IMR-90 (cell line): ENCODE measurements at regions not wholly inside any gene's neighbourhood (a gene's known extent, or its start where the extent isn't known, plus 50 kb on each side); places are given as distances from the start of the nearest gene placed in this dataset.

Experiments
- ATAC-seq: fragments of 200-7000 bp; cut with Tn5 transposase; 2 replicates; pipeline ENCODE4 v1.9.1; 2020; ENCODE audit warnings: low read depth, mild to moderate bottlenecking, moderate library complexity
- BruUV-seq: library from RNA; stranded (reverse); fragments of 400-500 nt; replicated peaks from 2 replicates; lab custom pipeline; 2021; lab: Mats Ljungman, UMichigan
- CTCF ChIA-PET: fragments of 300-600 bp; formaldehyde crosslinking; extraction: SDS; loops from one replicate; lab custom pipeline; 2021; ENCODE audit warnings: antibody characterized with exemption; lab: Yijun Ruan, JAX
- POLR2A ChIA-PET: fragments of 300-600 bp; sonication (Branson Sonifier 250); formaldehyde crosslinking; loops from one replicate; lab custom pipeline; 2022; ENCODE audit warnings: antibody characterized with exemption; ENCODE audit not compliant: unreplicated experiment; lab: Charles Lee
- DNase-seq: peaks from one replicate; pipeline ENCODE4 v3.0.0; 2013
- H2AFZ ChIP-seq: replicated peaks from 2 replicates; pipeline ENCODE3; 2013; ENCODE audit warnings: low read length, mild to moderate bottlenecking; ENCODE audit not compliant: poor library complexity
- H2AK5ac ChIP-seq: 2 replicates; pipeline ENCODE4 v1.6.1; 2013; ENCODE audit warnings: low read depth, low read length, inconsistent platforms
- H2AK9ac ChIP-seq: replicated peaks from 2 replicates; pipeline ENCODE3; 2013; ENCODE audit warnings: mild to moderate bottlenecking, low read depth, low read length, moderate library complexity; ENCODE audit not compliant: poor library complexity
- H2BK120ac ChIP-seq: 2 replicates; pipeline ENCODE4 v1.6.1; 2013; ENCODE audit warnings: low read depth, low read length, inconsistent platforms
- H2BK15ac ChIP-seq: 3 replicates; pipeline ENCODE4 v1.6.1; 2013; ENCODE audit warnings: low read depth, low read length, inconsistent platforms
- H2BK20ac ChIP-seq: 2 replicates; pipeline ENCODE4 v1.6.1; 2013; ENCODE audit warnings: low read depth, mild to moderate bottlenecking, inconsistent platforms, low read length, moderate library complexity
- H2BK5ac ChIP-seq: 2 replicates; pipeline ENCODE4 v1.6.1; 2013; ENCODE audit warnings: mild to moderate bottlenecking, low read depth, low read length, inconsistent platforms; ENCODE audit not compliant: poor library complexity, severe bottlenecking
- H3K14ac ChIP-seq: replicated peaks from 2 replicates; pipeline ENCODE4 v1.6.1; 2013; ENCODE audit warnings: low read depth, low read length, inconsistent platforms
- H3K18ac ChIP-seq: 2 replicates; pipeline ENCODE4 v1.6.1; 2013; ENCODE audit warnings: low read depth, low read length, control low read depth
- H3K23ac ChIP-seq: 2 replicates; pipeline ENCODE4 v1.6.1; 2013; ENCODE audit warnings: low read depth, low read length, inconsistent platforms
- H3K27ac ChIP-seq: 2 replicates; pipeline ENCODE4 v1.5.1; 2013; ENCODE audit warnings: mild to moderate bottlenecking, control low read depth, low read length; ENCODE audit not compliant: insufficient read depth
- H3K27me3 ChIP-seq: 2 replicates; pipeline ENCODE4 v1.6.1; 2013; ENCODE audit warnings: low read length; ENCODE audit not compliant: control insufficient read depth, insufficient read depth
- H3K36me3 ChIP-seq: 2 replicates; pipeline ENCODE4 v1.6.1; 2013; ENCODE audit warnings: low read length, mixed read lengths; ENCODE audit not compliant: control insufficient read depth, insufficient read depth
- H3K4ac ChIP-seq: 2 replicates; pipeline ENCODE4 v1.6.1; 2013; ENCODE audit warnings: low read depth, low read length, inconsistent platforms
- H3K4me1 ChIP-seq: 2 replicates; pipeline ENCODE4 v1.6.1; 2013; ENCODE audit warnings: low read length, mixed read lengths; ENCODE audit not compliant: control insufficient read depth, insufficient read depth
- H3K4me2 ChIP-seq: 2 replicates; pipeline ENCODE4 v1.6.1; 2013; ENCODE audit warnings: low read depth, mild to moderate bottlenecking, control low read depth, low read length, moderate library complexity
- H3K4me3 ChIP-seq: 2 replicates; pipeline ENCODE4 v1.5.1; 2013; ENCODE audit warnings: low read depth, mild to moderate bottlenecking, control low read depth, low read length, moderate library complexity; ENCODE audit not compliant: insufficient read depth
- H3K56ac ChIP-seq: 2 replicates; pipeline ENCODE4 v1.6.1; 2013; ENCODE audit warnings: low read length, inconsistent platforms; ENCODE audit not compliant: insufficient read depth; ENCODE audit errors: extremely low read depth
- H3K79me1 ChIP-seq, 2 experiments: 2 replicates each; pipeline ENCODE4 v1.6.1; 2013; ENCODE audit warnings: low read length in 2 of 2, inconsistent platforms in 1 of 2, low read depth in 1 of 2
- H3K9ac ChIP-seq: 2 replicates; pipeline ENCODE4 v1.6.1; 2013; ENCODE audit warnings: low read depth, low read length, control low read depth
- H3K9me1 ChIP-seq: 2 replicates; pipeline ENCODE4 v1.6.1; 2013; ENCODE audit warnings: low read length, inconsistent platforms; ENCODE audit not compliant: insufficient read depth
- H3K9me3 ChIP-seq: 2 replicates; pipeline ENCODE4 v1.6.1; 2013; ENCODE audit warnings: low read length; ENCODE audit not compliant: control insufficient read depth, insufficient read depth
- H4K20me1 ChIP-seq: 2 replicates; pipeline ENCODE4 v1.6.1; 2013; ENCODE audit warnings: low read length, inconsistent platforms; ENCODE audit not compliant: insufficient read depth
- H4K5ac ChIP-seq: 2 replicates; pipeline ENCODE4 v1.6.1; 2013; ENCODE audit warnings: mild to moderate bottlenecking, low read depth, low read length, control low read depth
- H4K8ac ChIP-seq, 2 experiments: 2 replicates each; pipeline ENCODE4 v1.6.1; 2013; ENCODE audit warnings: low read depth in 2 of 2, low read length in 2 of 2, control low read depth in 1 of 2, inconsistent platforms in 1 of 2
- H4K91ac ChIP-seq: 2 replicates; pipeline ENCODE4 v1.6.1; 2013; ENCODE audit warnings: low read depth, low read length, inconsistent platforms; ENCODE audit not compliant: insufficient read depth
- CTCF ChIP-seq: conservative IDR thresholded peaks from 2 replicates; pipeline ENCODE4 v1.5.1; 2012; ENCODE audit warnings: mild to moderate bottlenecking, low read depth, low read length, improper control_type of control experiment
- RCOR1 ChIP-seq: IDR thresholded peaks from 2 replicates; pipeline ENCODE4 v1.6.1; 2012; ENCODE audit warnings: mild to moderate bottlenecking, low read length, improper control_type of control experiment; ENCODE audit not compliant: insufficient replicate concordance
- WGBS, 2 experiments: methylation state at CpG; one replicate each; pipeline versions ENCODE4 v1.1.5 to v1.1.7; 2013; ENCODE audit warnings: missing lambda C conversion rate in 2 of 2; ENCODE audit not compliant: insufficient read length in 1 of 2; ENCODE audit errors: extremely low coverage in 2 of 2; 5-methylcytosine and 5-hydroxymethylcytosine counted together
- dilution Hi-C: fragments of 300-500 bp; cut with HindIII; formaldehyde crosslinking; loops from one replicate; pipeline ENCODE4 v1.14.3; 2018; ENCODE audit warnings: low sequenced_read_pairs; ENCODE audit not compliant: unreplicated experiment
- in situ Hi-C: fragments of 300-500 bp; cut with MboI; formaldehyde crosslinking; loops from 3 replicates; pipeline ENCODE4 v1.14.3; 2019; ENCODE audit warnings: low sequenced_read_pairs, inconsistent platforms, mixed read lengths
- intact Hi-C: fragments of 100-400 bp; cut with micrococcal nuclease; formaldehyde crosslinking; loops from 2 replicates; pipeline ENCODE4 v1.10.0; 2022

- no peak for TF ChIP-seq RCOR1
- peak; percentile 40 for TF ChIP-seq CTCF
- intact Hi-C loops = no loop called here
- no peak overlapping the region for H3K56ac ChIP-seq
- in situ Hi-C loops = no loop called here
- no TSS peak for BruUV-seq
- no peaks in the 10 kb centered on the region for H3K36me3 ChIP-seq
- H3K27me3 ChIP-seq = no peaks in the 10 kb centered on the region
- no peak overlapping the region for H3K14ac ChIP-seq
- no peak overlapping the region for H3K18ac ChIP-seq
- H4K91ac ChIP-seq = no peak overlapping the region
- H3K4me3 ChIP-seq = no peak overlapping the region
- no peak overlapping the region for H3K4me2 ChIP-seq
- no peak overlapping the region for H2BK20ac ChIP-seq
- H2BK5ac ChIP-seq = no peak overlapping the region
- CTCF ChIA-PET = no interaction called here
- H2AK5ac ChIP-seq = no peak overlapping the region
- no peak overlapping the region for H2AK9ac ChIP-seq
- no peak overlapping the region for H2BK120ac ChIP-seq
- no peak overlapping the region for H3K9ac ChIP-seq
- 0 out of 2 replicates have a peak, but pooled peaks cover 2% of the 10 kb centered on the region for H3K9me3 ChIP-seq
- H3K79me1 ChIP-seq = no peaks in the 10 kb centered on the region
- no peaks in the 10 kb centered on the region for H4K20me1 ChIP-seq
- no peak overlapping the region for H3K4ac ChIP-seq
- no peaks in the 10 kb centered on the region for H3K9me1 ChIP-seq
- dilution Hi-C loops = no loop called here
- no peak overlapping the region for H2AFZ ChIP-seq
- H3K27ac ChIP-seq = no peak overlapping the region
- ATAC-seq (no peak), DNase-seq (no peak)
- WGBS, 2 experiments = 0% methylated on average over 1 of the region's 4 CpGs; no CpG with 5 or more reads in 1 of the 2 experiments
- no peak overlapping the region for H3K23ac ChIP-seq
- H3K4me1 ChIP-seq = no peaks in the 10 kb centered on the region
- H2BK15ac ChIP-seq = no peak overlapping the region
- no peak overlapping the region for H4K8ac ChIP-seq
- no peak overlapping the region for H4K5ac ChIP-seq
- POLR2A ChIA-PET = no interaction called here
Observed at GRCh38 chrX:114075073-114075673, 508.7 kb upstream of the HTR2C start.
